ENCODE measurements at regions not wholly inside any gene's neighbourhood (a gene's known extent, or its start where the extent isn't known, plus 50 kb on each side); places are given as distances from the start of the nearest gene placed in this dataset.

DNA sequence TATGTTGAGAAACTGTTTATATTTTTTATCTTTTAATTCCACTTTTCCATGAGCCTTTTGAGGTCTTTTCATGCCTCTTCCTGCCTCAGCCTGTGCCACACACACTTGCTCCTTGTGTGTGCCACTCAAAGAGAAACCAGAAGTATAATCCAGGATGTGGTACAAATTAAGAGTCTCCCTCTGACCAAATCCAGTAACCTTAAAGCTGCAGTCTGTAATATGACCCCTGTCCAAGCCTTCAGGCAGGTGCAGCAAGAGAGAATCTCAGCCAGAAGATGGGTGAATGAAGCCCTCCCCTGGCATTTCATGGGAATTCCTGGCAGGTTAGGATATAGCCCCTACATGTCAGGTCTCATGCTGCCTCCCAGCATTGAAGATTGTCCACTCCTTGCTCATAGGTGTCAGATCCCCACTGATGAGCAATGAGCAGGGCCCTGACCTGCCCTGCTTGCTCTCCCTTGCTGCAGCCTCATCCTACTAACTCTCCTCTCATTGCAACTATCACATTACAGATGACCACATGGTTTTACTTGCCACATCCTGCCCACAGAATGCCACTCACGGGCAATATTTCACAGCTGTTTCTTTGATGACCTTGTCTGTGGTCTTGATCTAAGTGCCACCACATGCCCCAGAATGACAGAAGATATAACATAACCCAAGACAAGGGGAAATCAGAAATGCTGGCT, 169.3 kb downstream of the SEC16B start:
- H3K9me3 Mint-ChIP-seq, result peaks cover 11% of the 10 kb centered on the region
- TF ChIP-seq, protein P1, sequence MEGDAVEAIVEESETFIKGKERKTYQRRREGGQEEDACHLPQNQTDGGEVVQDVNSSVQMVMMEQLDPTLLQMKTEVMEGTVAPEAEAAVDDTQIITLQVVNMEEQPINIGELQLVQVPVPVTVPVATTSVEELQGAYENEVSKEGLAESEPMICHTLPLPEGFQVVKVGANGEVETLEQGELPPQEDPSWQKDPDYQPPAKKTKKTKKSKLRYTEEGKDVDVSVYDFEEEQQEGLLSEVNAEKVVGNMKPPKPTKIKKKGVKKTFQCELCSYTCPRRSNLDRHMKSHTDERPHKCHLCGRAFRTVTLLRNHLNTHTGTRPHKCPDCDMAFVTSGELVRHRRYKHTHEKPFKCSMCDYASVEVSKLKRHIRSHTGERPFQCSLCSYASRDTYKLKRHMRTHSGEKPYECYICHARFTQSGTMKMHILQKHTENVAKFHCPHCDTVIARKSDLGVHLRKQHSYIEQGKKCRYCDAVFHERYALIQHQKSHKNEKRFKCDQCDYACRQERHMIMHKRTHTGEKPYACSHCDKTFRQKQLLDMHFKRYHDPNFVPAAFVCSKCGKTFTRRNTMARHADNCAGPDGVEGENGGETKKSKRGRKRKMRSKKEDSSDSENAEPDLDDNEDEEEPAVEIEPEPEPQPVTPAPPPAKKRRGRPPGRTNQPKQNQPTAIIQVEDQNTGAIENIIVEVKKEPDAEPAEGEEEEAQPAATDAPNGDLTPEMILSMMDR (IDR thresholded peaks at IDR 0.05), result no peak
- no peak overlapping the region for H3K27ac Mint-ChIP-seq
- H3K4me3 Mint-ChIP-seq, result no peak overlapping the region
- H3K27me3 Mint-ChIP-seq (ENCODE audit: insufficient read depth), result peaks cover 20% of the 10 kb centered on the region
- DNase-seq, result peak; percentile 25
- H3K36me3 Mint-ChIP-seq (ENCODE audit: low read depth), result no peaks in the 10 kb centered on the region; the same call in 1 of the 2 replicates
- H3K4me1 Mint-ChIP-seq (ENCODE audit: low read depth), result peaks cover 10% of the 10 kb centered on the region

DNA sequence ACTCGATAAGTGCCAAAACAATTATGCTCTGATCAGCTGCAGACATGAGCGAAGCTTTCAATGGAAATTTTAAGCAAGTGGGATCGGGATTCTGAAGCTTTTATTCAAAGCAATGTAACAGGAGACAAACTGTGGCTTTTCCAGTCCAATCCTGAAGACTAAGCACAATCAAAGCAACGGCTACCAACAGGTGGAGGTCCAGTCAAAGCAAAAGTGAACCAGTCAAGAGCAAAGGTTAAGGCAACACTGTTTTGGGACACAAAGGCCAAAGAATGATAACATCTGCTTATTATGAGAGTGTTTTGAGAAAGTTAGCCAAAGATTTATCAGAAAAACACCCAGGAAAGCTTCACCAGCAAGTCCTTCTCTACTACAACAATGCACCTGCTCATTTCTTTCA, 170.1 kb downstream of the SEC16B start:
- TF ChIP-seq, protein P1 (IDR thresholded peaks at IDR 0.05), result no peak
- Mint-ChIP-seq H3K4me1 (ENCODE audit: low read depth) (peaks cover 10% of the 10 kb centered on the region), H3K27me3 (ENCODE audit: insufficient read depth) (peaks cover 17% of the 10 kb centered on the region), H3K4me3 (no peak overlapping the region), H3K36me3 (ENCODE audit: low read depth) (no peaks in the 10 kb centered on the region), H3K27ac (no peak overlapping the region), H3K9me3 (peaks cover 7% of the 10 kb centered on the region)
- DNase-seq, result no peak

DNA sequence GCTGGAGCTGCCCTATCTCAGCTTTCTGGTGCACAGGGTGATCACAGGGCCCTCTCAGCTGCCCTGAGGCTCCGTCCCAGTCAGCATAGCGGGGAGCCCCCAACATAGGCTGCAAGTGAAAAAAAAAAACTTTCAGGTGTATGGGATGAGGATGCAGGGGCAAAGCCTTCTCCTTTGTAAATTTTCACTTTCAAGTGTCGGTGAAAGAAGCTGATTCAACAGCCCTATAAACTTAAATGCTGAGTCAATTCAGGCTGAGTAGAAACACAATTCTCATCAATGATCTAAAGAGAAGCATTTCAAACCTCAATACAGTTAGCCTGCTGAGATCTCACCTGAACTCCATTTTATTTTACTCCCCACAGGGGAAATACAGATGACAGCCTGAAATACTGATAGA, 171.2 kb downstream of the SEC16B start:
- peaks cover 10% of the 10 kb centered on the region for H3K4me1 Mint-ChIP-seq (ENCODE audit: low read depth)
- H3K9me3 Mint-ChIP-seq, result peaks cover under 1% of the 10 kb centered on the region; the same call in 1 of the 2 replicates
- no peaks in the 10 kb centered on the region for H3K36me3 Mint-ChIP-seq (ENCODE audit: low read depth)
- peaks cover 21% of the 10 kb centered on the region for H3K27me3 Mint-ChIP-seq (ENCODE audit: insufficient read depth)
- DNase-seq, result no peak
- no peak overlapping the region for H3K4me3 Mint-ChIP-seq
- TF ChIP-seq, protein P1 (IDR thresholded peaks at IDR 0.05), result no peak
- H3K27ac Mint-ChIP-seq, result no peak overlapping the region

DNA sequence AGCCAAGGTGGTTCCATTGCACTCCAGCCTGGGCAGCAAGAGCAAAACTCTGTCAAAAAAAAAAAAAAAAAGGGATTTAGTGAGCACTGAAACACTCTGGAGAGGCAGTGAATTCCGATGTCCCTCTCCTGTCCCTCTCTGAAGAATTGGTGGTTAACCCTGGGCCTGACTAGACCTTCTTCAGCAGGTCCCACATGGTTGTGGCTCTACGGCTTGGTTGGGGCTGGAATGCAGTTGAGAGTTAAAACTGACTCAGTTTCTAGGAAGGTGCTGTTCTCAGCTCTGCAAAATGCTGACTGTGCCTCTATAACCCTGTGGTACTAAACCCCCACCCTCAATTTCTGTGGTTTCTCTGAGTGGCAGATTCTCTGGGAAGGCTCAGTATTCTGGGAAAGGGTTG, 173.3 kb downstream of the SEC16B start:
- Mint-ChIP-seq H3K4me1 (ENCODE audit: low read depth) (peaks cover 10% of the 10 kb centered on the region), H3K4me3 (no peak overlapping the region), H3K9me3 (no peaks in the 10 kb centered on the region), H3K27ac (no peak overlapping the region), H3K36me3 (ENCODE audit: low read depth) (no peaks in the 10 kb centered on the region), H3K27me3 (ENCODE audit: insufficient read depth) (peaks cover 26% of the 10 kb centered on the region)
- DNase-seq, result no peak
- TF ChIP-seq, protein P1 (IDR thresholded peaks at IDR 0.05), result no peak

DNA sequence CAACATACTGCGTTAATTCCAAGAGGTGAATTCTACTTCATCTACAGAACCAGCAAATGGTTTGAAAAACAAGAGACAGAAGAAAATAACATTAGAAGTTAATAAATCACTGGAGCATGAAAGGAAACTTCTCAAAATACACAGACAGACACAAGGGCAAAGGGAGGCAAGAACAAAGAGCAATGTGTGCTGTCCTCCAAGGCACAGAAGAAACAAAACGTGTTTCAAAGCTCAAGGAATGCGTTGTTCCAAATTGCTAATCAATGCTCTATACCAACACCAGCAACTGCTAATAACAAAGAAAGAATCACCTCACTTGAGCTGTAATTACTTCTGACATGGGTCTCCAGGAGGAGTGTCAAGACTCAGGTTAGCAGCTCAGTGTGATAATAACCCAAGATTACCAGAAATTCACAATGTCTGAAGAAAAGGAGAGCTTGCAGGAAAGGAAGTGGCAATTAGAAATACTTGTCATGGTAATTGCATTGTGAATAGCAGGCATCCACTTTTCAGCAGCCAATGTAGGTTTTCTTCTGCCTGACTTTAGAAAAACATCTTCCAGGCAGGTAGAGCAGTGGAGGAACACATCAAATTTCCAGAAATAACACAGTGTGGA, 175.4 kb downstream of the SEC16B start:
- DNase-seq, result no peak
- H3K4me1 Mint-ChIP-seq (ENCODE audit: low read depth), result no peaks in the 10 kb centered on the region
- H3K36me3 Mint-ChIP-seq (ENCODE audit: low read depth), result no peaks in the 10 kb centered on the region
- H3K4me3 Mint-ChIP-seq, result no peak overlapping the region
- no peaks in the 10 kb centered on the region for H3K9me3 Mint-ChIP-seq
- H3K27ac Mint-ChIP-seq, result no peak overlapping the region
- TF ChIP-seq, protein P1 (IDR thresholded peaks at IDR 0.05), result no peak
- peaks cover 22% of the 10 kb centered on the region for H3K27me3 Mint-ChIP-seq (ENCODE audit: insufficient read depth)
